ENCODE measurements at regions not wholly inside any gene's neighbourhood (a gene's known extent, or its start where the extent isn't known, plus 50 kb on each side); places are given as distances from the start of the nearest gene placed in this dataset.

DNA sequence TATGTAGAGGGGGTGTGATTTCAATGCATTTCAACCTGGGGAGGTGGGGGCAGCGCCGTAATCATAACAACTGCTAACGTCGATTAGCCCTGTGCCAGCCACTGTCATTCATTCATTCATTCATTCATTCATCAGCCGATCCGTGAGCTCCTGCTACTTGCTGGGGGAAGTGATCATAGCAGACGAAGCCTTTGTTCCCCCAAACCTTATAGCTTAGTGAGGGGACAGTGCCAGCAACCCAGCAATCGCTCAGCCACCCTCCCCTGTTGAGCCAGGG, 106.5 kb upstream of the GSE1 start:
- H3K4me1 ChIP-seq (ENCODE audit: control insufficient read depth, extremely low read depth, insufficient read depth, low read length): no peaks in the 10 kb centered on the region

DNA sequence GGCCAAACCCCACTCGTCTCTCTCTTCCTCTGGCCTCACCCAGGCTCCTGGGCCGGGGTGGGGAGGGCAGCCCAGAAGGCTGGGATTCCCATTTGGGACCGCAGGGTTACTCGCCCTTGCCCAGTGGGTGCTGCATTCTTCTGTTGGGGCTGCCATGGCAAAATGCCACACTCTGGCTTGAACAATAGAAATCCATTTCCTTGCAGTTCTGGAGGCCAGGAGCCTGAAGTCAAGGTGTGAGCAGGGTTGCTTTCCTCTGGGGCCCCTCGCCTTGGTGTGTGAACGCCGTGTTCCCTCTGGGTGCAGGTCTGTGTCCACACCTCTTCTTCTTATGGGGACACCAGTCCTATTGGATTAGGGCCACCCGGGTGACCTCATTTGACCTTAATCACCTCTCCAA, 105.8 kb upstream of the GSE1 start:
- no peak for TF ChIP-seq EZH2 (IDR thresholded peaks at IDR 0.05; ENCODE audit: low read length)
- TF ChIP-seq, protein P1, sequence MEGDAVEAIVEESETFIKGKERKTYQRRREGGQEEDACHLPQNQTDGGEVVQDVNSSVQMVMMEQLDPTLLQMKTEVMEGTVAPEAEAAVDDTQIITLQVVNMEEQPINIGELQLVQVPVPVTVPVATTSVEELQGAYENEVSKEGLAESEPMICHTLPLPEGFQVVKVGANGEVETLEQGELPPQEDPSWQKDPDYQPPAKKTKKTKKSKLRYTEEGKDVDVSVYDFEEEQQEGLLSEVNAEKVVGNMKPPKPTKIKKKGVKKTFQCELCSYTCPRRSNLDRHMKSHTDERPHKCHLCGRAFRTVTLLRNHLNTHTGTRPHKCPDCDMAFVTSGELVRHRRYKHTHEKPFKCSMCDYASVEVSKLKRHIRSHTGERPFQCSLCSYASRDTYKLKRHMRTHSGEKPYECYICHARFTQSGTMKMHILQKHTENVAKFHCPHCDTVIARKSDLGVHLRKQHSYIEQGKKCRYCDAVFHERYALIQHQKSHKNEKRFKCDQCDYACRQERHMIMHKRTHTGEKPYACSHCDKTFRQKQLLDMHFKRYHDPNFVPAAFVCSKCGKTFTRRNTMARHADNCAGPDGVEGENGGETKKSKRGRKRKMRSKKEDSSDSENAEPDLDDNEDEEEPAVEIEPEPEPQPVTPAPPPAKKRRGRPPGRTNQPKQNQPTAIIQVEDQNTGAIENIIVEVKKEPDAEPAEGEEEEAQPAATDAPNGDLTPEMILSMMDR (optimal IDR thresholded peaks at IDR 0.05 in 1 of 3, IDR thresholded peaks at IDR 0.05 in 1 of 3, conservative IDR thresholded peaks at IDR 0.05 in 1 of 3; ENCODE audit: extremely low read depth in 1 of 3, insufficient read depth in 2 of 3, low read length in 3 of 3): no peak
- peaks cover 5% of the 10 kb centered on the region for H4K20me1 ChIP-seq (ENCODE audit: control insufficient read depth, extremely low read depth, insufficient read depth, low read length)
- FAIRE-seq (no peak), DNase-seq (ENCODE audit: low read depth, low spot score) (no peak)
- no peaks in the 10 kb centered on the region for H3K79me2 ChIP-seq (ENCODE audit: control insufficient read depth, insufficient read depth, low read length)
- H3K4me3 ChIP-seq (ENCODE audit: control insufficient read depth in 2 of 3, extremely low read depth in 1 of 3, insufficient read depth in 2 of 3, low read depth in 1 of 3, low read length in 3 of 3): no peak overlapping the region
- H3K4me2 ChIP-seq (ENCODE audit: control insufficient read depth, extremely low read depth, insufficient read depth, low read depth, low read length): no peak overlapping the region
- H3K36me3 ChIP-seq (ENCODE audit: control insufficient read depth in 2 of 2, extremely low read depth in 1 of 2, insufficient read depth in 2 of 2, low read length in 2 of 2): no peaks in the 10 kb centered on the region
- H2AFZ ChIP-seq (ENCODE audit: control insufficient read depth, low read length): no peak overlapping the region
- no peak overlapping the region for H3K9ac ChIP-seq (ENCODE audit: control insufficient read depth, extremely low read depth, insufficient read depth, low read length)
- no peaks in the 10 kb centered on the region for H3K27me3 ChIP-seq (ENCODE audit: control insufficient read depth, extremely low read depth, insufficient read depth, low read length)
- no peaks in the 10 kb centered on the region for H3K9me3 ChIP-seq (ENCODE audit: control insufficient read depth, low read depth, low read length)
- no peak overlapping the region for H3K27ac ChIP-seq (ENCODE audit: control insufficient read depth, insufficient read depth, low read length)
- H3K4me1 ChIP-seq (ENCODE audit: control insufficient read depth, extremely low read depth, insufficient read depth, low read length): no peaks in the 10 kb centered on the region
- H3K9me1 ChIP-seq (ENCODE audit: control insufficient read depth, extremely low read depth, insufficient read depth, low read length): no peaks in the 10 kb centered on the region
- dilution Hi-C loops (cut with MboI; ENCODE audit: extremely low pct_ligation_motif_present, low sequenced_read_pairs): no loop called here

More for the DNA sequence above, 106.5 kb upstream of the GSE1 start:
- no peaks in the 10 kb centered on the region for H3K79me2 ChIP-seq (ENCODE audit: control insufficient read depth, insufficient read depth, low read length)
- FAIRE-seq: no peak
- H3K4me2 ChIP-seq (ENCODE audit: control insufficient read depth, extremely low read depth, insufficient read depth, low read depth, low read length): no peak overlapping the region
- H3K27ac ChIP-seq (ENCODE audit: control insufficient read depth, insufficient read depth, low read length): no peak overlapping the region
- DNase-seq (ENCODE audit: low read depth, low spot score): no peak
- dilution Hi-C loops (cut with MboI; ENCODE audit: extremely low pct_ligation_motif_present, low sequenced_read_pairs): no loop called here
- H2AFZ ChIP-seq (ENCODE audit: control insufficient read depth, low read length): no peak overlapping the region
- TF ChIP-seq EZH2 (IDR thresholded peaks at IDR 0.05; ENCODE audit: low read length): no peak
- TF ChIP-seq, protein P1 (optimal IDR thresholded peaks at IDR 0.05 in 1 of 3, IDR thresholded peaks at IDR 0.05 in 1 of 3, conservative IDR thresholded peaks at IDR 0.05 in 1 of 3; ENCODE audit: extremely low read depth in 1 of 3, insufficient read depth in 2 of 3, low read length in 3 of 3): no peak
- no peaks in the 10 kb centered on the region for H3K9me3 ChIP-seq (ENCODE audit: control insufficient read depth, low read depth, low read length)
- peaks cover 7% of the 10 kb centered on the region for H4K20me1 ChIP-seq (ENCODE audit: control insufficient read depth, extremely low read depth, insufficient read depth, low read length)
- H3K9ac ChIP-seq (ENCODE audit: control insufficient read depth, extremely low read depth, insufficient read depth, low read length): no peak overlapping the region
- no peaks in the 10 kb centered on the region for H3K36me3 ChIP-seq (ENCODE audit: control insufficient read depth in 2 of 2, extremely low read depth in 1 of 2, insufficient read depth in 2 of 2, low read length in 2 of 2)
- H3K9me1 ChIP-seq (ENCODE audit: control insufficient read depth, extremely low read depth, insufficient read depth, low read length): no peaks in the 10 kb centered on the region
- no peaks in the 10 kb centered on the region for H3K27me3 ChIP-seq (ENCODE audit: control insufficient read depth, extremely low read depth, insufficient read depth, low read length)
- no peak overlapping the region for H3K4me3 ChIP-seq (ENCODE audit: control insufficient read depth in 2 of 3, extremely low read depth in 1 of 3, insufficient read depth in 2 of 3, low read depth in 1 of 3, low read length in 3 of 3)
